Adrenal gland (tissue), 5 donors: ENCODE measurements at regions not wholly inside any gene's neighbourhood (a gene's known extent, or its start where the extent isn't known, plus 50 kb on each side); places are given as distances from the start of the nearest gene placed in this dataset.

Experiments used
- CTCF ChIP-seq, 6 experiments: fragments of 450-650 bp in 4 of 6; fragments of 200-600 bp in 2 of 6; sonication (generic) in 1 of 6; IDR thresholded peaks; 1 replicate in 5 of 6; 2 replicates in 1 of 6; pipeline versions ENCODE4 v1.5.1 to v1.8.0; 2016 to 2021; ENCODE audit warnings: antibody characterized with exemption in 6 of 6, mild to moderate bottlenecking in 2 of 6, moderate library complexity in 1 of 6
- POLR2A ChIP-seq, 2 donors: fragments of 450-650 bp; IDR thresholded peaks; one replicate each; pipeline ENCODE4 v1.6.1; 2017; ENCODE audit warnings: antibody characterized with exemption in 2 of 2, mild to moderate bottlenecking in 2 of 2, moderate library complexity in 1 of 2
- donor health status: DM: no; HTN: no; CAD: no.

GRCh38 chr10:2301227-2301626 is 563.9 kb upstream of the ADARB2 start:
- no peak for TF ChIP-seq CTCF (IDR thresholded peaks at IDR 0.05)
- no peak for TF ChIP-seq POLR2A (IDR thresholded peaks at IDR 0.05)
